Activated CD4-positive, alpha-beta T cell treated with anti-CD3 and anti-CD28 coated beads, Interleukin-2, amount 50 U/mL, for 4 hours (primary cell): ENCODE measurements at regions not wholly inside any gene's neighbourhood (a gene's known extent, or its start where the extent isn't known, plus 50 kb on each side); places are given as distances from the start of the nearest gene placed in this dataset.

Source experiments
- DNase-seq, 2 experiments: peaks; one replicate each; pipeline ENCODE4 v3.0.0-alpha.2; 2020

- DNase-seq = no peak
These were observed 61.9 kb upstream of the NR2F2 start for GRCh38 chr15:96268442-96269204.

- no peak for DNase-seq
These were observed 59.8 kb upstream of the NR2F2 start for GRCh38 chr15:96270581-96271172.

- no peak for DNase-seq
These were observed 58.1 kb upstream of the NR2F2 start for GRCh38 chr15:96272427-96272826.

- DNase-seq = no peak
These were observed 57.0 kb upstream of the NR2F2 start for GRCh38 chr15:96273317-96274086.

GRCh38 chr15:96274087-96274440 is 56.4 kb upstream of the NR2F2 start:
- no peak for DNase-seq

GRCh38 chr15:96274698-96275097 is 55.8 kb upstream of the NR2F2 start:
- no peak for DNase-seq

GRCh38 chr15:96276438-96277210 is 53.9 kb upstream of the NR2F2 start:
- no peak for DNase-seq
